ENCODE measurements at regions not wholly inside any gene's neighbourhood (a gene's known extent, or its start where the extent isn't known, plus 50 kb on each side); places are given as distances from the start of the nearest gene placed in this dataset.
A peak's percentile ranks its signal among the peaks of the same experiment; 100 is the strongest.

GRCh38 chr2:164371916-164372315, 249.4 kb downstream of the GRB14 start:
- Histone ChIP-seq H3K4me1 (replicated peaks in 1 of 2) (no peaks in the 10 kb centered on the region), H3K4me3 (no peak overlapping the region), H3K27ac (no peak overlapping the region)
- 32 to 93% (median 67%) methylated on average over 2 to 4 of the region's 4 CpGs; no CpG with 5 or more reads in 3 of the 10 experiments for WGBS, 10 experiments
- in situ Hi-C loops (cut with MboI; ENCODE audit: low pct_unique_long_range_greater_than_20kb in 2 of 9, low sequenced_read_pairs in 9 of 9, unreplicated experiment in 9 of 9) = no loop called here
- no peak for ATAC-seq (replicated peaks in 6 of 8)

- in situ Hi-C loops (cut with MboI; ENCODE audit: low pct_unique_long_range_greater_than_20kb in 2 of 9, low sequenced_read_pairs in 9 of 9, unreplicated experiment in 9 of 9) = no loop called here
- H3K4me3 ChIP-seq = no peak overlapping the region
- no peaks in the 10 kb centered on the region for H3K4me1 ChIP-seq (replicated peaks in 1 of 2)
- 20 to 86% (median 41%) methylated on average over 1 of the region's 1 CpG; no CpG with 5 or more reads in 2 of the 10 experiments for WGBS, 10 experiments
- peak in 2 of 8 experiments; percentile 61 for ATAC-seq (replicated peaks in 6 of 8)
- H3K27ac ChIP-seq = no peak overlapping the region
Observed at GRCh38 chr2:164369366-164369765, 251.9 kb downstream of the GRB14 start.

- ATAC-seq (replicated peaks in 6 of 8) = no peak
- WGBS, 10 experiments = 29 to 100% (median 84%) methylated on average over 1 to 2 of the region's 2 CpGs
- in situ Hi-C loops (cut with MboI; ENCODE audit: low pct_unique_long_range_greater_than_20kb in 2 of 9, low sequenced_read_pairs in 9 of 9, unreplicated experiment in 9 of 9) = no loop called here
- Histone ChIP-seq H3K4me1 (replicated peaks in 1 of 2) (no peaks in the 10 kb centered on the region), H3K27ac (no peak overlapping the region), H3K4me3 (no peak overlapping the region)
Observed at GRCh38 chr2:164368896-164369295, 252.4 kb downstream of the GRB14 start.

GRCh38 chr2:164363646-164364045, 257.6 kb downstream of the GRB14 start:
- in situ Hi-C loops (cut with MboI; ENCODE audit: low pct_unique_long_range_greater_than_20kb in 2 of 9, low sequenced_read_pairs in 9 of 9, unreplicated experiment in 9 of 9) = no loop called here
- Histone ChIP-seq H3K4me3 (no peak overlapping the region), H3K27ac (no peak overlapping the region), H3K4me1 (replicated peaks in 1 of 2) (no peaks in the 10 kb centered on the region)
- no peak for ATAC-seq (replicated peaks in 6 of 8)

- H3K27ac ChIP-seq = no peak overlapping the region
- WGBS, 10 experiments = 53 to 100% (median 89%) methylated on average over 1 to 2 of the region's 2 CpGs
- in situ Hi-C loops (cut with MboI; ENCODE audit: low pct_unique_long_range_greater_than_20kb in 2 of 9, low sequenced_read_pairs in 9 of 9, unreplicated experiment in 9 of 9) = no loop called here
- H3K4me1 ChIP-seq (replicated peaks in 1 of 2) = no peaks in the 10 kb centered on the region
- ATAC-seq (replicated peaks in 6 of 8) = no peak
- H3K4me3 ChIP-seq = no peak overlapping the region
Observed at GRCh38 chr2:164351536-164351935, 269.7 kb downstream of the GRB14 start.

GRCh38 chr2:164335947-164336346, 285.3 kb downstream of the GRB14 start:
- ATAC-seq (replicated peaks in 6 of 8) = peak in 1 of 8 experiments; percentile 27
- H3K4me3 ChIP-seq = no peak overlapping the region
- WGBS, 10 experiments = 0 to 78% (median 60%) methylated on average over 1 to 2 of the region's 2 CpGs; no CpG with 5 or more reads in 3 of the 10 experiments
- H3K4me1 ChIP-seq (replicated peaks in 1 of 2) = no peaks in the 10 kb centered on the region
- H3K27ac ChIP-seq = no peak overlapping the region
- in situ Hi-C loops (cut with MboI; ENCODE audit: low pct_unique_long_range_greater_than_20kb in 2 of 9, low sequenced_read_pairs in 9 of 9, unreplicated experiment in 9 of 9) = no loop called here

- in situ Hi-C loops (cut with MboI; ENCODE audit: low pct_unique_long_range_greater_than_20kb in 2 of 9, low sequenced_read_pairs in 9 of 9, unreplicated experiment in 9 of 9) = no loop called here
- ATAC-seq (replicated peaks in 6 of 8) = no peak
- Histone ChIP-seq H3K4me1 (replicated peaks in 1 of 2) (no peaks in the 10 kb centered on the region), H3K4me3 (no peak overlapping the region), H3K27ac (no peak overlapping the region)
- 0 to 100% (median 55%) methylated on average over 1 to 2 of the region's 2 CpGs; no CpG with 5 or more reads in 4 of the 10 experiments for WGBS, 10 experiments
Observed at GRCh38 chr2:164335128-164335527, 286.2 kb downstream of the GRB14 start.

- no peaks in the 10 kb centered on the region for H3K4me1 ChIP-seq (replicated peaks in 1 of 2)
- no peak overlapping the region for H3K4me3 ChIP-seq
- no peak for ATAC-seq (replicated peaks in 6 of 8)
- 10 to 100% (median 74%) methylated on average over 1 to 4 of the region's 4 CpGs; no CpG with 5 or more reads in 3 of the 10 experiments for WGBS, 10 experiments
- no peak overlapping the region for H3K27ac ChIP-seq
- in situ Hi-C loops (cut with MboI; ENCODE audit: low pct_unique_long_range_greater_than_20kb in 2 of 9, low sequenced_read_pairs in 9 of 9, unreplicated experiment in 9 of 9) = no loop called here
Observed at GRCh38 chr2:164328310-164328709, 293.0 kb downstream of the GRB14 start.

- no peak for ATAC-seq (replicated peaks in 6 of 8)
- in situ Hi-C loops (cut with MboI; ENCODE audit: low pct_unique_long_range_greater_than_20kb in 2 of 9, low sequenced_read_pairs in 9 of 9, unreplicated experiment in 9 of 9) = no loop called here
Observed at GRCh38 chr2:164323978-164324377, 297.3 kb downstream of the GRB14 start.

GRCh38 chr2:164314148-164314547, 307.1 kb downstream of the GRB14 start:
- Histone ChIP-seq H3K4me3 (no peak overlapping the region), H3K4me1 (replicated peaks in 1 of 2) (no peaks in the 10 kb centered on the region), H3K27ac (no peak overlapping the region)
- 20 to 81% (median 73%) methylated on average over 1 to 4 of the region's 4 CpGs; no CpG with 5 or more reads in 1 of the 10 experiments for WGBS, 10 experiments
- in situ Hi-C loops (cut with MboI; ENCODE audit: low pct_unique_long_range_greater_than_20kb in 2 of 9, low sequenced_read_pairs in 9 of 9, unreplicated experiment in 9 of 9) = no loop called here
- peak in 3 of 8 experiments; percentile 52 to 73 (median 71) for ATAC-seq (replicated peaks in 6 of 8)

More at GRCh38 chr2:164323978-164324377, 297.3 kb downstream of the GRB14 start:
- H3K27ac ChIP-seq = no peak overlapping the region
- WGBS, 10 experiments = 3 to 95% (median 83%) methylated on average over 1 to 3 of the region's 3 CpGs; no CpG with 5 or more reads in 1 of the 10 experiments
- no peaks in the 10 kb centered on the region for H3K4me1 ChIP-seq (replicated peaks in 1 of 2)
- H3K4me3 ChIP-seq = no peak overlapping the region

- Histone ChIP-seq H3K4me1 (replicated peaks in 1 of 2) (no peaks in the 10 kb centered on the region), H3K4me3 (no peak overlapping the region), H3K27ac (no peak overlapping the region)
- in situ Hi-C loops (cut with MboI; ENCODE audit: low pct_unique_long_range_greater_than_20kb in 2 of 9, low sequenced_read_pairs in 9 of 9, unreplicated experiment in 9 of 9) = no loop called here
- no peak for ATAC-seq (replicated peaks in 6 of 8)
- WGBS, 10 experiments = 40 to 91% (median 60%) methylated on average over 1 to 2 of the region's 2 CpGs; no CpG with 5 or more reads in 1 of the 10 experiments
Observed at GRCh38 chr2:164306872-164307271, 314.4 kb downstream of the GRB14 start.

GRCh38 chr2:164302786-164303185, 318.5 kb downstream of the GRB14 start:
- no peak overlapping the region for H3K4me3 ChIP-seq
- no peak overlapping the region for H3K27ac ChIP-seq
- in situ Hi-C loops (cut with MboI; ENCODE audit: low pct_unique_long_range_greater_than_20kb in 2 of 9, low sequenced_read_pairs in 9 of 9, unreplicated experiment in 9 of 9) = no loop called here

GRCh38 chr2:164288235-164288634, 333.0 kb downstream of the GRB14 start:
- ATAC-seq (replicated peaks in 6 of 8) = no peak
- H3K4me1 ChIP-seq (replicated peaks in 1 of 2) = no peaks in the 10 kb centered on the region
- 56 to 95% (median 81%) methylated on average over 2 to 4 of the region's 4 CpGs for WGBS, 10 experiments
- H3K4me3 ChIP-seq = no peak overlapping the region
- H3K27ac ChIP-seq = no peak overlapping the region
- in situ Hi-C loops (cut with MboI; ENCODE audit: low pct_unique_long_range_greater_than_20kb in 2 of 9, low sequenced_read_pairs in 9 of 9, unreplicated experiment in 9 of 9) = no loop called here

More at GRCh38 chr2:164302786-164303185, 318.5 kb downstream of the GRB14 start:
- no peak for ATAC-seq (replicated peaks in 6 of 8)
- WGBS, 10 experiments = 25 to 100% (median 51%) methylated on average over 1 to 4 of the region's 4 CpGs
- no peaks in the 10 kb centered on the region for H3K4me1 ChIP-seq (replicated peaks in 1 of 2)

GRCh38 chr2:164287056-164287455, 334.2 kb downstream of the GRB14 start:
- Histone ChIP-seq H3K27ac (no peak overlapping the region), H3K4me3 (no peak overlapping the region), H3K4me1 (replicated peaks in 1 of 2) (no peaks in the 10 kb centered on the region)
- in situ Hi-C loops (cut with MboI; ENCODE audit: low pct_unique_long_range_greater_than_20kb in 2 of 9, low sequenced_read_pairs in 9 of 9, unreplicated experiment in 9 of 9) = no loop called here
- no peak for ATAC-seq (replicated peaks in 6 of 8)
- WGBS, 10 experiments = 0 to 100% (median 9%) methylated on average over 1 of the region's 2 CpGs; no CpG with 5 or more reads in 7 of the 10 experiments

Measured in motor neuron (in vitro differentiated cells).